H1 (cell line): ENCODE measurements at regions not wholly inside any gene's neighbourhood (a gene's known extent, or its start where the extent isn't known, plus 50 kb on each side); places are given as distances from the start of the nearest gene placed in this dataset.

Experiments
- CHD7 ChIP-seq: fragments of 300-600 bp; sonication (generic); IDR thresholded peaks from 2 replicates; pipeline ENCODE4 v1.7.1; 2012; ENCODE audit warnings: low read length, moderate library complexity, mild to moderate bottlenecking, inconsistent platforms; ENCODE audit not compliant: insufficient replicate concordance
- CTCF ChIP-seq, 3 experiments: IDR thresholded peaks; 1 replicate in 2 of 3; 2 replicates in 1 of 3; pipeline versions ENCODE4 v1.5.1 to v1.6.1; 2011; ENCODE audit warnings: low read length in 3 of 3, mild to moderate bottlenecking in 3 of 3, inconsistent platforms in 2 of 3, low read depth in 1 of 3, moderate library complexity in 1 of 3; ENCODE audit not compliant: insufficient read depth in 1 of 3; ENCODE audit errors: control extremely low read depth in 1 of 3
- NRF1 ChIP-seq: IDR thresholded peaks from 2 replicates; pipeline ENCODE4 v1.6.1; 2011; ENCODE audit warnings: mild to moderate bottlenecking, low read depth, low read length, improper control_type of control experiment
- RAD21 ChIP-seq, 2 experiments: IDR thresholded peaks in 1 of 2; conservative IDR thresholded peaks in 1 of 2; 2 replicates each; pipeline ENCODE4 v1.6.1; 2011; ENCODE audit warnings: low read depth in 2 of 2, low read length in 2 of 2, improper control_type of control experiment in 1 of 2, inconsistent platforms in 1 of 2, mild to moderate bottlenecking in 1 of 2, moderate library complexity in 1 of 2
- RFX5 ChIP-seq: IDR thresholded peaks from 2 replicates; pipeline ENCODE4 v1.6.1; 2011; ENCODE audit warnings: low read depth, low read length, improper control_type of control experiment, borderline replicate concordance
- TF ChIP-seq, protein P1 (sequence below): IDR thresholded peaks from 2 replicates; pipeline ENCODE4 v1.6.1; 2012; ENCODE audit warnings: inconsistent platforms
- TF ChIP-seq, protein P2 (sequence below): IDR thresholded peaks from 2 replicates; pipeline ENCODE4 v1.6.1; 2011; ENCODE audit warnings: low read length, improper control_type of control experiment

DNA sequence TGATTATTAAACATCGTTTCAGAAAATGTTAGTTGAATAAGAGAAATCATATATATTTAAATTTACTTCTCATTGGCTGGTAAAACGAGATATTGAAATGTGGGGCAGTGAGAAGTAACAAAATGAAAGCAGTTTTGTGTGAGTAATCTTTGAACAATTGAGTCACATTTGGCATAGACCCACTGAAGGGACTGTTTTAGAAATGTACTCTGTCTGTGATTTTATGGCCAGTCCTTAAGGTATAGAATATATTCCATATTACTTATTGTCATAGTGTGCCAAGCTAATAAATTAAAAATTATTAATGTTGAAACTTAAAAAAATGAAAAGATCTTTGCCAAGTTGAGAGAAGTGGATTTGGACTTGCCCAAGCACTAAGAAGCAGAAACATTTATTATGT lies 222.4 kb upstream of the COL3A1 start (continued):
- TF ChIP-seq CHD7 (no peak), RFX5 (no peak), RAD21 (IDR thresholded peaks at IDR 0.05 in 1 of 2, conservative IDR thresholded peaks at IDR 0.05 in 1 of 2; ENCODE audit: low read depth in 2 of 2, low read length in 2 of 2) (no peak), NRF1 (no peak), CTCF (IDR thresholded peaks at IDR 0.05; ENCODE audit: control extremely low read depth in 1 of 3, insufficient read depth in 1 of 3, low read depth in 1 of 3, low read length in 3 of 3) (no peak)
- TF ChIP-seq, protein P1, sequence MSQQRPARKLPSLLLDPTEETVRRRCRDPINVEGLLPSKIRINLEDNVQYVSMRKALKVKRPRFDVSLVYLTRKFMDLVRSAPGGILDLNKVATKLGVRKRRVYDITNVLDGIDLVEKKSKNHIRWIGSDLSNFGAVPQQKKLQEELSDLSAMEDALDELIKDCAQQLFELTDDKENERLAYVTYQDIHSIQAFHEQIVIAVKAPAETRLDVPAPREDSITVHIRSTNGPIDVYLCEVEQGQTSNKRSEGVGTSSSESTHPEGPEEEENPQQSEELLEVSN, result no peak
- TF ChIP-seq, protein P2, sequence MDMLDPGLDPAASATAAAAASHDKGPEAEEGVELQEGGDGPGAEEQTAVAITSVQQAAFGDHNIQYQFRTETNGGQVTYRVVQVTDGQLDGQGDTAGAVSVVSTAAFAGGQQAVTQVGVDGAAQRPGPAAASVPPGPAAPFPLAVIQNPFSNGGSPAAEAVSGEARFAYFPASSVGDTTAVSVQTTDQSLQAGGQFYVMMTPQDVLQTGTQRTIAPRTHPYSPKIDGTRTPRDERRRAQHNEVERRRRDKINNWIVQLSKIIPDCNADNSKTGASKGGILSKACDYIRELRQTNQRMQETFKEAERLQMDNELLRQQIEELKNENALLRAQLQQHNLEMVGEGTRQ, result no peak
